Common myeloid progenitor, CD34-positive (primary cell): ENCODE measurements at regions not wholly inside any gene's neighbourhood (a gene's known extent, or its start where the extent isn't known, plus 50 kb on each side); places are given as distances from the start of the nearest gene placed in this dataset.

ENCODE experiments used
- CTCF ChIA-PET: fragments of 350-600 bp; sonication (Branson Sonifier 250); formaldehyde crosslinking; loops from one replicate; lab custom pipeline; 2021; ENCODE audit warnings: antibody characterized with exemption; lab: Charles Lee
- POLR2A ChIA-PET: fragments of 350-600 bp; sonication (Branson Sonifier 250); formaldehyde crosslinking; loops from one replicate; lab custom pipeline; 2021; ENCODE audit warnings: antibody characterized with exemption; lab: Charles Lee
- DNase-seq, 3 donors: peaks; one replicate each; pipeline versions ENCODE4 v3.0.0 to v3.0.0-alpha.2; 2013
- H3K27ac ChIP-seq, 2 experiments: 1 replicate in 1 of 2; 2 replicates in 1 of 2; pipeline ENCODE4 v1.7.0; 2013; ENCODE audit warnings: inconsistent platforms in 2 of 2, low read length in 2 of 2, mild to moderate bottlenecking in 2 of 2, low read depth in 1 of 2, moderate library complexity in 1 of 2; ENCODE audit not compliant: severe bottlenecking in 2 of 2, insufficient read depth in 1 of 2, poor library complexity in 1 of 2
- H3K27me3 ChIP-seq, 5 experiments: replicated peaks in 2 of 5; 1 replicate in 3 of 5; 2 replicates in 2 of 5; pipeline versions ENCODE4 v1.6.1 to v1.7.0; 2013; ENCODE audit warnings: low read length in 4 of 5, mild to moderate bottlenecking in 2 of 5, moderate library complexity in 2 of 5, inconsistent platforms in 1 of 5; ENCODE audit not compliant: insufficient read depth in 5 of 5, control insufficient read depth in 4 of 5
- H3K36me3 ChIP-seq, 4 experiments: 1 replicate in 2 of 4; 2 replicates in 2 of 4; pipeline versions ENCODE4 v1.6.1 to v1.7.0; 2013; ENCODE audit warnings: low read length in 3 of 4, control low read depth in 1 of 4, mild to moderate bottlenecking in 1 of 4; ENCODE audit not compliant: control insufficient read depth in 4 of 4, insufficient read depth in 4 of 4
- H3K4me1 ChIP-seq, 4 experiments: 1 replicate in 3 of 4; 2 replicates in 1 of 4; pipeline versions ENCODE4 v1.6.1 to v1.7.1; 2013; ENCODE audit warnings: low read length in 3 of 4, mild to moderate bottlenecking in 3 of 4, control low read depth in 1 of 4, inconsistent platforms in 1 of 4, moderate library complexity in 1 of 4; ENCODE audit not compliant: control insufficient read depth in 4 of 4, insufficient read depth in 4 of 4; ENCODE audit errors: control extremely low read depth in 1 of 4
- H3K4me3 ChIP-seq, 7 experiments: 1 replicate in 4 of 7; 2 replicates in 3 of 7; pipeline versions ENCODE4 v1.5.1 to v1.7.0; 2013; ENCODE audit warnings: mild to moderate bottlenecking in 7 of 7, low read length in 6 of 7, moderate library complexity in 6 of 7, inconsistent platforms in 2 of 7, low read depth in 2 of 7, control low read depth in 1 of 7; ENCODE audit not compliant: insufficient read depth in 4 of 7, control insufficient read depth in 1 of 7; ENCODE audit errors: extremely low read depth in 1 of 7
- H3K9me3 ChIP-seq, 5 experiments: 1 replicate in 4 of 5; 2 replicates in 1 of 5; pipeline versions ENCODE4 v1.6.1 to v1.7.1; 2013; ENCODE audit warnings: low read length in 4 of 5, mild to moderate bottlenecking in 2 of 5, inconsistent platforms in 1 of 5, low read depth in 1 of 5, moderate library complexity in 1 of 5; ENCODE audit not compliant: control insufficient read depth in 4 of 5, insufficient read depth in 2 of 5; ENCODE audit errors: control extremely low read depth in 1 of 5
- WGBS: methylation state at CpG from one replicate; pipeline ENCODE4 v1.1.5; 2013; ENCODE audit not compliant: insufficient coverage; 5-methylcytosine and 5-hydroxymethylcytosine counted together

DNA sequence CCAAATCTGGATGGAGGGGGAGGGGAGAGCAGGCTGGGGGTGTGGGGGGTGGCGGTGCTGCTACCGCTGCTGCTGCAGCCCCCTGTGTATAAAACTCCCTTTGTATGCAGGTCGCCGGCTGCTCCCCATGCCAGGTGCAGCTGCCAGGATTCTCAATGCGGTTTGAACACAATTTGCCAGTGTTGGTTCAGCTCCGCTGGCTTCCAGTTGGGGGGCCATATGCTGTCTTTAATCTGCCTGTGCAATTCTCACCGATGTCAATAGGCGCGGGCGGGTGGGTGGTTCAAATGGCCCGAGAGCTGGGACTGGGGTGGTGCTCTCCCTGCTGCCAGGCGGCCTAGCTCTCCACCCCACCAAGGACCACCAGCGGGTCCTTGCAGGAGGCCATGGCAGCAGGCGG is 257.6 kb downstream of the BCOR start:
- no peaks in the 10 kb centered on the region for H3K4me1 ChIP-seq
- no peaks in the 10 kb centered on the region for H3K9me3 ChIP-seq
- ChIA-PET POLR2A (no interaction called here), CTCF (interaction anchor here (2.2 kb wide), 1 partner anchor 16 kb away, joined by 6 read pairs; no protein-coding TSS in a partner anchor)
- DNase-seq: no peak
- no peaks in the 10 kb centered on the region for H3K36me3 ChIP-seq
- H3K4me3 ChIP-seq: no peak overlapping the region
- H3K27me3 ChIP-seq: peaks cover 0 to 4% (median 0%) of the 10 kb centered on the region in 5 experiments
- WGBS: 92% methylated on average over 13 of the region's 14 CpGs
- H3K27ac ChIP-seq: no peak overlapping the region

DNA sequence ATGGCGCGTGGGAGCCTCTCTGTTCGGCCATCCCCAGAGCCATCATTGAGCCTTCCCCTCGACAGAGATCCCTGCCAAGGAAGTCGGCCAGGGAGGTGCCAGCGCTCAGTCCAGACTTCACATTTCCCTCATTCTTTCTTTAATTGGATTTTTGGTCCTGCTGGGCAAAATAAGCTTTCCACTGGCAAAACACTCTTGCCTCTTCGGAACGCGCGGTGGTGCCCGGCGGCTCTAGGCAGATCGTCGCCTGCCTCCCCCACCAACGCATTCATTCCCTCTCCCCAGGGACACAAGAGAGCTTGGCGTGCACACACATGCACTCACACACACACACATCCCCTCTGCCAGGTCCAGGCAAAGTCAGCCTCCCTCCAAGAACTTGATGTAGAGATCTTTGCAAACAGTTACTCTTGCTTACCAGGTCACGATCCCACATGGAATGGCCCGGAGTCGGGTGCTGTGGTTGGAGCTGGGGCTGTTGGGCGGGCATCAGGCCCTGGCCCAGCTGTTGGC is 257.1 kb downstream of the BCOR start:
- H3K36me3 ChIP-seq: no peaks in the 10 kb centered on the region
- H3K9me3 ChIP-seq: no peaks in the 10 kb centered on the region
- ChIA-PET CTCF (interaction anchor here (2.2 kb wide), 1 partner anchor 17 kb away, joined by 6 read pairs; no protein-coding TSS in a partner anchor), POLR2A (no interaction called here)
- H3K27me3 ChIP-seq: peaks cover 0 to 4% (median 0%) of the 10 kb centered on the region in 5 experiments
- H3K27ac ChIP-seq: no peak overlapping the region
- WGBS: 92% methylated on average over 18 of the region's 20 CpGs
- H3K4me3 ChIP-seq: no peak overlapping the region
- H3K4me1 ChIP-seq: no peaks in the 10 kb centered on the region
- no peak for DNase-seq

DNA sequence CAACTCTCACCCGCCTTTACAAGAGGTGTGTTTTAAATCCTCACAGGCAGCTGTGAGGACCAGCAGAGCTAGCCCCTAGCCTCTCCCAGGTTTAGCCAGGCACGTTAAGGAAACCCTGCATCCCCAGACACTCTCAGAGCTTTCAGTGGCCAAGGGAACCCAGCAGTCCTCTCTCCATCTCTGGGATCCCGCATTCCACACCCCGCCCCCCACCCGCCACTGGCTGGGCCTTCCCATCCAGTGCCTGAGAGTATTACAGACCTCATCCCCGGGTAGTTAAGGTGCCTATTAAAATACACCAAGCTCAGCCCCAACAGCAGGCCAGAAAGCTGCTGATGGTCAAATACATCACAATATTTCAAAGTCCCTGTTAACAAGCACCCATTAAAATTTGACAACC is 256.2 kb downstream of the BCOR start:
- CTCF ChIA-PET: no interaction called here
- no peaks in the 10 kb centered on the region for H3K9me3 ChIP-seq
- H3K4me3 ChIP-seq: no peak overlapping the region
- DNase-seq: no peak
- H3K27ac ChIP-seq: no peak overlapping the region
- 73% methylated on average over 4 of the region's 6 CpGs for WGBS
- peaks cover 0 to 4% (median 0%) of the 10 kb centered on the region in 5 experiments for H3K27me3 ChIP-seq
- H3K36me3 ChIP-seq: no peaks in the 10 kb centered on the region
- no peaks in the 10 kb centered on the region for H3K4me1 ChIP-seq
- POLR2A ChIA-PET: no interaction called here

DNA sequence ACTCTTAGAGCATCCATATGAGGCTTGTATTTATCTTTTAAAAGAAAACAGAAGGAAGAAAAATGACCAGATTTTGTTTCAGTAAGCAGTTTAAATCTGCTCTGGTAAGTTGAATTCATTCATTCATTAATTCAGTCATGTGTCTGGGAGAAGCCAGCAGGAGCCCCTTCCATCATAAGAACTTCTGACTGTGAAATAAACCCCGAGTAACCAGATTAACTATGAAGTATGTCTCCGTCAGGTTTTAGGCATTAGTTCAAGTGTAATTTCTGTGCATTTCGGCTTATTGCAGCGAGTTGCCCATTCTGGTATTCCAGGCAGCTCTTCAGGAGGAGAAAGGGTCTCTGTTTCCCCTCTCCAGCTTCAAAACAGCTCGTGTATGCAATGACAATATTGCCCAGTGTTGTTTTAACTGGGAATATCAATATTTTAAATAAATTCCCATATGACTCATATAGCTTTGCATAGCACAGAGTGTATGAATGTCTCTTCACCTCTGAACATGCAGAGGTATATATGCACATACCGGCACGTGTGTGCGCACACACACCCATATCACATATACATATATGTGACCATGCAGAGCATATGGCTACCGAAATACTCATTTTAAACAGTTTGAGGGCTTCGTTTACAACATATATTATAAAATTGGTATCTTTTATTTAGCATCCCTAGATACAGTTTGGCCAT is 255.3 kb downstream of the BCOR start:
- no peak overlapping the region for H3K4me3 ChIP-seq
- no peaks in the 10 kb centered on the region for H3K36me3 ChIP-seq
- ChIA-PET CTCF (no interaction called here), POLR2A (no interaction called here)
- no peaks in the 10 kb centered on the region for H3K27me3 ChIP-seq
- no peaks in the 10 kb centered on the region for H3K9me3 ChIP-seq
- no peak for DNase-seq
- no peaks in the 10 kb centered on the region for H3K4me1 ChIP-seq
- H3K27ac ChIP-seq: no peak overlapping the region
- WGBS: 91% methylated on average over 6 of the region's 10 CpGs

DNA sequence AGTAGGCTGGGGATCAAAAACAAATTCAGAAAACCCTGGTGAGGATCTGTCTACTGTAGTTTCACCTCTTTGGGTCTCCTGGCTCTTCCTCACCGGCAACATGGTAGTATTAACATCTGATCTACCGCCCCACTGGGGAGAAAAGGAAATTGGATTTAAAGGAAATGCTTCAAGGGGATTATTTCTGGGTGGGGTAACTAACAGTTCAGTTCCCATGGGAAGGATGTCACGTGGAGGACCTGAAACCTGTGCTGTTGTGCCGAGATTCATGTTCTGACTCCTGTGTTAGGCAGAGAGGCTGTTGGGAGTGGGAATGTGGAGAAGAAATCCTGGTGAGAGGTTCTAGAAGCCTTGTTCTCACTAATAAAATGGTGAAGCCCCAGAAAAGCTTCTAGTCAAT is 254.4 kb downstream of the BCOR start:
- Histone ChIP-seq H3K27ac (no peak overlapping the region), H3K9me3 (no peaks in the 10 kb centered on the region), H3K4me1 (no peaks in the 10 kb centered on the region), H3K4me3 (no peak overlapping the region), H3K27me3 (no peaks in the 10 kb centered on the region), H3K36me3 (no peaks in the 10 kb centered on the region)
- 81% methylated on average over 4 of the region's 4 CpGs for WGBS
- CTCF ChIA-PET: no interaction called here
- POLR2A ChIA-PET: no interaction called here
- no peak for DNase-seq

DNA sequence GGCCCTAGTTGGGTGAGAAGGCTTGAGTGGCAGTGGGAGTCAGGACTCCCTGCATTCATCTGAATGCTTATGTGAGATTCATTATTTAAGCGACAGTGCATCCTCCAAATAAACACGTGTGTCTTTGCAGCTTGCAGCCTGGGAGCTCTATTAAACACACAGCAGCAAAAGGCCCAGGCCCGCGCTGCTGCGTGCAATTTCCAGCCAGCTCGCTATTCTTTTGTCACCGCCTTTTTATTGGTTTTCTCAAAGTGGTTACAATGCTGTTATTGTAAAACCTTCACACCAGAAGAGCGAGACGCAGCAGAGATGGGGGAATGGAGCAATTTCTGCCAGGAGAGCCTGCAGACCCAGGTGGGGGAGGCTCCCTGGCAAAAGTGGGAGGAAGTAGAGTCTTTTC is 252.5 kb downstream of the BCOR start:
- Histone ChIP-seq H3K4me3 (no peak overlapping the region), H3K36me3 (no peaks in the 10 kb centered on the region), H3K27me3 (no peaks in the 10 kb centered on the region), H3K9me3 (no peaks in the 10 kb centered on the region), H3K27ac (no peak overlapping the region), H3K4me1 (peaks cover 0 to 5% (median 3%) of the 10 kb centered on the region in 4 experiments)
- WGBS: 89% methylated on average over 7 of the region's 9 CpGs
- ChIA-PET CTCF (no interaction called here), POLR2A (interaction anchor here (0.6 kb wide), 1 partner anchor 149 kb away, joined by 7 read pairs; no protein-coding TSS in a partner anchor)
- no peak for DNase-seq

DNA sequence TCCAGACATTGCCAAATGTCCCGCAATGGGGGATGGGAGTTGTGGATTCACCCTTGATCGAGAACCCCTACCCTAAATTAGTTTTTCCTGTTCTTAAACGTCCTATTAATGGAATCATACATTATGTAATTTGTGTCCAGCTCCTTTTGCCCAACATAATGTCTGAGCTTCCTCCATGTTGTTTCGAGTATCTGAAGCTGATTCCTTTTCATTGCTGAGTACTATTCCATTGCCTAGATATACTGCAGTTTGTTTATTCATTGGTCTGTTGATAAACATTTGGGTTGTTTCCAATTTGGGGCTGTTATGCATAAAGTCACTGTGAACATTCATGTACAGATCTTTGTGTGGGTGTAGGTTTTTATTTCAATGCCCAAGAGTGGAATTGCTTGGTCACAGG is 251.3 kb downstream of the BCOR start:
- H3K27ac ChIP-seq: no peak overlapping the region
- H3K4me3 ChIP-seq: no peak overlapping the region
- no peaks in the 10 kb centered on the region for H3K9me3 ChIP-seq
- DNase-seq: no peak
- peaks cover 0 to 17% (median 10%) of the 10 kb centered on the region in 4 experiments for H3K4me1 ChIP-seq
- no peaks in the 10 kb centered on the region for H3K36me3 ChIP-seq
- CTCF ChIA-PET: interaction anchor here (0.5 kb wide), 1 partner anchor 78 kb away, joined by 3 read pairs; no protein-coding TSS in a partner anchor
- 80% methylated on average over 1 of the region's 4 CpGs for WGBS
- POLR2A ChIA-PET: no interaction called here
- H3K27me3 ChIP-seq: no peaks in the 10 kb centered on the region
